Activated CD8-positive, alpha-beta T cell treated with anti-CD3 and anti-CD28 coated beads, Interleukin-2, amount 10 ng/mL, durations not matched to agents 7 days and 5 days (primary cell): ENCODE measurements at regions not wholly inside any gene's neighbourhood (a gene's known extent, or its start where the extent isn't known, plus 50 kb on each side); places are given as distances from the start of the nearest gene placed in this dataset.

Experiments used
- ATAC-seq: fragments of 150-1000 bp; cut with Tn5 transposase; one replicate; pipeline ENCODE4 v1.10.0; 2021; ENCODE audit warnings: moderate library complexity
- CTCF ChIA-PET: fragments of 350-600 bp; sonication (Branson Sonifier 250); formaldehyde crosslinking; loops from one replicate; lab custom pipeline; 2021; ENCODE audit warnings: antibody characterized with exemption; lab: Charles Lee
- POLR2A ChIA-PET: fragments of 350-600 bp; sonication (Branson Sonifier 250); formaldehyde crosslinking; loops from one replicate; lab custom pipeline; 2021; ENCODE audit warnings: antibody characterized with exemption; lab: Charles Lee
- DNase-seq: peaks from one replicate; pipeline ENCODE4 v3.0.0-alpha.2; 2020
- H3K27ac Mint-ChIP-seq: one replicate; pipeline ENCODE4 v1.8.0; 2021; ENCODE audit warnings: mild to moderate bottlenecking, mixed read lengths
- H3K27me3 Mint-ChIP-seq: one replicate; pipeline ENCODE4 v1.8.0; 2021; ENCODE audit warnings: low read depth, mixed read lengths
- H3K36me3 Mint-ChIP-seq: one replicate; pipeline ENCODE4 v1.8.0; 2021; ENCODE audit warnings: low read depth, mixed read lengths
- H3K4me1 Mint-ChIP-seq: one replicate; pipeline ENCODE4 v1.8.0; 2021; ENCODE audit warnings: low read depth, mixed read lengths
- H3K4me3 Mint-ChIP-seq: one replicate; pipeline ENCODE4 v1.8.0; 2021; ENCODE audit warnings: mild to moderate bottlenecking, mixed read lengths
- H3K9me3 Mint-ChIP-seq: one replicate; pipeline ENCODE4 v1.8.0; 2022; ENCODE audit warnings: mixed read lengths; ENCODE audit not compliant: insufficient read depth

DNA sequence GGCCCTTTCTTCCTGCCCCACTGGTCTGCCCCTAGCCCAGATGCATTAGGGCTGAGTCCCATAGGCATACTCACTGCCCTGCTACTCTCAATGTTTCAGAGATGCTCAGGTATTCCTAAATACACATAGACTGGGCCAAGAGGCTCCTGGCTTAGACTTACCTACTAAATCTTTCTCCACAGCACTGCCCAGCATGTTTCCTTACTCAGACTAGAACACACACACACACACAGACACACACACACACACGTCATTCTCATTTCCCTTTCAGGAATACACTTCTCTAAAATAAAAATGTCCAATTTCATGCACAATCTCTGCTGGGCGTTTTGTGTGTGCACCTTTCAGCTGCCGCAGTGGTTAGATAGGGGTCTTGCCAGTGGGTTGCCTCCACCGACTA is 175.7 kb downstream of the FAM43A start:
- Mint-ChIP-seq H3K4me3 (no peak overlapping the region), H3K27ac (no peak overlapping the region), H3K9me3 (no peaks in the 10 kb centered on the region), H3K27me3 (peaks cover 13% of the 10 kb centered on the region), H3K36me3 (no peaks in the 10 kb centered on the region), H3K4me1 (no peaks in the 10 kb centered on the region)
- ChIA-PET POLR2A (no interaction called here), CTCF (no interaction called here)
- DNase-seq (no peak), ATAC-seq (no peak)

GRCh38 chr3:194865061-194865460 is 179.4 kb downstream of the FAM43A start:
- Mint-ChIP-seq H3K27ac (no peak overlapping the region), H3K9me3 (no peaks in the 10 kb centered on the region), H3K4me3 (no peak overlapping the region), H3K36me3 (no peaks in the 10 kb centered on the region), H3K27me3 (peaks cover 25% of the 10 kb centered on the region), H3K4me1 (no peaks in the 10 kb centered on the region)
- no peak for ATAC-seq
- no peak for DNase-seq
- POLR2A ChIA-PET = no interaction called here
- CTCF ChIA-PET = no interaction called here

GRCh38 chr3:194865615-194866014 is 179.9 kb downstream of the FAM43A start:
- H3K4me3 Mint-ChIP-seq = no peak overlapping the region
- H3K4me1 Mint-ChIP-seq = no peaks in the 10 kb centered on the region
- no peaks in the 10 kb centered on the region for H3K36me3 Mint-ChIP-seq
- H3K9me3 Mint-ChIP-seq = no peaks in the 10 kb centered on the region
- no peak for ATAC-seq
- CTCF ChIA-PET = no interaction called here
- H3K27ac Mint-ChIP-seq = no peak overlapping the region
- POLR2A ChIA-PET = no interaction called here
- peaks cover 25% of the 10 kb centered on the region for H3K27me3 Mint-ChIP-seq
- DNase-seq = no peak

GRCh38 chr3:194866236-194866635 is 180.6 kb downstream of the FAM43A start:
- no peak for ATAC-seq
- H3K4me1 Mint-ChIP-seq = no peaks in the 10 kb centered on the region
- no peak overlapping the region for H3K27ac Mint-ChIP-seq
- H3K27me3 Mint-ChIP-seq = peaks cover 25% of the 10 kb centered on the region
- CTCF ChIA-PET = no interaction called here
- H3K4me3 Mint-ChIP-seq = no peak overlapping the region
- no peak for DNase-seq
- POLR2A ChIA-PET = no interaction called here
- H3K9me3 Mint-ChIP-seq = no peaks in the 10 kb centered on the region
- H3K36me3 Mint-ChIP-seq = no peaks in the 10 kb centered on the region

- POLR2A ChIA-PET = no interaction called here
- no peaks in the 10 kb centered on the region for H3K4me1 Mint-ChIP-seq
- no peak overlapping the region for H3K4me3 Mint-ChIP-seq
- H3K27me3 Mint-ChIP-seq = peaks cover 25% of the 10 kb centered on the region
- H3K27ac Mint-ChIP-seq = no peak overlapping the region
- CTCF ChIA-PET = no interaction called here
- no peaks in the 10 kb centered on the region for H3K36me3 Mint-ChIP-seq
- H3K9me3 Mint-ChIP-seq = no peaks in the 10 kb centered on the region
- no peak for ATAC-seq
- DNase-seq = no peak
Observed at GRCh38 chr3:194867270-194867983, 181.7 kb downstream of the FAM43A start.

GRCh38 chr3:194868831-194869230 is 183.1 kb downstream of the FAM43A start:
- no peaks in the 10 kb centered on the region for H3K9me3 Mint-ChIP-seq

GRCh38 chr3:194869482-194870169 is 183.9 kb downstream of the FAM43A start:
- H3K4me3 Mint-ChIP-seq = no peak overlapping the region

More at GRCh38 chr3:194868831-194869230, 183.1 kb downstream of the FAM43A start:
- Mint-ChIP-seq H3K27ac (no peak overlapping the region), H3K36me3 (no peaks in the 10 kb centered on the region), H3K27me3 (peaks cover 22% of the 10 kb centered on the region), H3K4me3 (no peak overlapping the region), H3K4me1 (no peaks in the 10 kb centered on the region)
- ChIA-PET CTCF (no interaction called here), POLR2A (no interaction called here)
- no peak for DNase-seq
- no peak for ATAC-seq

DNA sequence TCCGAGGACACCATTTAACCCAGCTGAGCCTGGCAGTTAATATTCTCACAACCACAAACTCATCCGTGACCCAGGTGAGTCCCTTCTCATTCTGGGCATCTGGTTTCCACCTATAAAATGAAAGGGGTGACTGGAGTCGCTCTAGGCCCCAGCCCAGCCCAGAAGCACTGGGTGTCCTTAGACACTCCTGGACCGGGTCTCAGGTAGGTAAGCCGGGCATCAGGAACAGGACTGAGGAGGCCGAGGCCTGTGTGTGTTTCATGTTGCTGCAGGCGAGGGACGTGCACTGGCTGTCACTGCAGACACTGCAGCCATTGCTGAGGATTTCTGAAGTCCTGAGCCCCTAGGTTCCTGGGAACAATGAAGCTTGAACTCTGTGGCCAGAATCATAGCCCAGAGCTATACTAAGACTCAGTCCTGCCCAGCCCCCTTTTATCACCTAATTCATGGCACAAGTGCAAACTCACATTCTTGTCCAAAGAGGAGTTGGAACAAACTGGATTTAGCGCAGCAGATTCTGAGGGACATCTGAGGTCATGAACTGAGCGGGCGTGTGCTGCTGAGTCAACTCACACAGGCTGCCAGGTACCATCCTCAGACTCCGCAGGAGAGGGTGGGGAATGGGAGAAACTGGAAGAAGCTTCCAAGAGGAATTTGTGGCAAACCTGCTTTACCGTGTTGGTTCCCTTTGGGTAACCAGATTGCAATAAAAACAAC is 184.9 kb downstream of the FAM43A start:
- Mint-ChIP-seq H3K27ac (no peak overlapping the region), H3K4me3 (no peak overlapping the region), H3K36me3 (no peaks in the 10 kb centered on the region), H3K27me3 (peaks cover 15% of the 10 kb centered on the region), H3K4me1 (no peaks in the 10 kb centered on the region), H3K9me3 (no peaks in the 10 kb centered on the region)
- ATAC-seq (no peak), DNase-seq (no peak)
- ChIA-PET POLR2A (no interaction called here), CTCF (no interaction called here)

More at GRCh38 chr3:194869482-194870169, 183.9 kb downstream of the FAM43A start:
- no peak for DNase-seq
- H3K27me3 Mint-ChIP-seq = peaks cover 22% of the 10 kb centered on the region
- no peak for ATAC-seq
- no peak overlapping the region for H3K27ac Mint-ChIP-seq
- H3K4me1 Mint-ChIP-seq = no peaks in the 10 kb centered on the region
- ChIA-PET CTCF (no interaction called here), POLR2A (no interaction called here)
- H3K36me3 Mint-ChIP-seq = no peaks in the 10 kb centered on the region
- no peaks in the 10 kb centered on the region for H3K9me3 Mint-ChIP-seq

DNA sequence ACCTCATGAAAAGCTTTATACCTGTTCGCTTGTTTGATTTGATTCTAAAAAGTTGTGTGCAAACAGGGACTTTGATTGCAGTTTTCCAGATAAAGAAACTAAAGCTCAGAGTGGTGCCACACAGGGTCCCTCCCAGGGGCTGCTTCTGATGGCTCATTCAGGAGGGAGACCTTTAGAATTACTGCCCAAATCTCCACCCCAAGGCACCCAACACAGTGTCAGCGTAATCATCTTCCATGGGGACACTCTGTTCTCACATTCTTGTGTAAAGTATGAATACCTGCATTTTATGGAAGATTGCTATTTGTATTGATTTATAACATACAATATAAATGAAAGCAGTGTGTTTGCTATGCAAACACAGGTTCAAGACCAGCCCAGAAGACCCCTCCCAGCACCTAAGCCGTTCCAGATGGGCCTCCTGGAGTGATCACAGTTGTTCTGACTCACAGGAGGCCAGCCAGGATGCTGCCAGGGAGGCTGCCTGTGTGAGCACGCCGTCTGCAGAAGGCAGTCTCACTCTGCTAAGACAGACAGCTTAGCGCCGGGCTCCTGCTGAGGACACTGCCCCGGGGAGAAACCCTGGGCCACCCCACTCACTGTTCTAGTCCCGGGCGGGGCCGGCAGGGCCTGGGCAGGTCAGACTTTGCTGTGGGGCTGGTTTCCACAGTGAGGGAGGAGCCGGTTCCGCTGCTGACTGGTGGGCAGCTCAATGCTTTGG is 185.6 kb downstream of the FAM43A start:
- DNase-seq = no peak
- ChIA-PET POLR2A (no interaction called here), CTCF (no interaction called here)
- Mint-ChIP-seq H3K36me3 (no peaks in the 10 kb centered on the region), H3K4me1 (no peaks in the 10 kb centered on the region), H3K4me3 (no peak overlapping the region), H3K9me3 (no peaks in the 10 kb centered on the region), H3K27ac (no peak overlapping the region), H3K27me3 (peaks cover 14% of the 10 kb centered on the region)
- ATAC-seq = no peak

GRCh38 chr3:194871864-194872668 is 186.4 kb downstream of the FAM43A start:
- no peak for ATAC-seq
- CTCF ChIA-PET = no interaction called here

GRCh38 chr3:194872669-194872977 is 186.9 kb downstream of the FAM43A start:
- POLR2A ChIA-PET = no interaction called here
- Mint-ChIP-seq H3K36me3 (no peaks in the 10 kb centered on the region), H3K9me3 (no peaks in the 10 kb centered on the region), H3K4me1 (no peaks in the 10 kb centered on the region), H3K27ac (no peak overlapping the region), H3K27me3 (peaks cover 8% of the 10 kb centered on the region), H3K4me3 (no peak overlapping the region)
- CTCF ChIA-PET = no interaction called here
- DNase-seq = no peak
- ATAC-seq = no peak

More at GRCh38 chr3:194871864-194872668, 186.4 kb downstream of the FAM43A start:
- DNase-seq = no peak
- POLR2A ChIA-PET = no interaction called here
- H3K4me1 Mint-ChIP-seq = no peaks in the 10 kb centered on the region
- H3K27ac Mint-ChIP-seq = no peak overlapping the region
- no peak overlapping the region for H3K4me3 Mint-ChIP-seq
- H3K27me3 Mint-ChIP-seq = peaks cover 10% of the 10 kb centered on the region
- H3K9me3 Mint-ChIP-seq = no peaks in the 10 kb centered on the region
- no peaks in the 10 kb centered on the region for H3K36me3 Mint-ChIP-seq
